GM12878 (cell line): ENCODE measurements at regions not wholly inside any gene's neighbourhood (a gene's known extent, or its start where the extent isn't known, plus 50 kb on each side); places are given as distances from the start of the nearest gene placed in this dataset.

ENCODE experiments used
- ATAC-seq: fragments of 200-7000 bp; cut with Tn5 transposase; 3 replicates; pipeline ENCODE4 v1.9.1; 2020; ENCODE audit warnings: mild to moderate bottlenecking, moderate library complexity
- BruUV-seq: library from RNA; stranded (reverse); fragments of 400-500 nt; replicated peaks from 2 replicates; lab custom pipeline; 2021; lab: Mats Ljungman, UMichigan
- CTCF ChIA-PET: fragments of 300-600 bp; sonication (Branson Sonifier 250); formaldehyde crosslinking; extraction: SDS; loops from one replicate; lab custom pipeline; 2021; ENCODE audit warnings: inconsistent platforms; lab: Yijun Ruan, JAX
- POLR2A ChIA-PET: fragments of 350-600 bp; formaldehyde crosslinking; extraction: SDS; loops from one replicate; lab custom pipeline; 2021; ENCODE audit warnings: inconsistent platforms; lab: Charles Lee
- RAD21 ChIA-PET: fragments of 300-600 bp; sonication (Branson Sonifier 250); formaldehyde crosslinking; loops from one replicate; lab custom pipeline; 2023; ENCODE audit warnings: antibody characterized with exemption; ENCODE audit not compliant: unreplicated experiment; lab: Charles Lee
- SMC1A ChIA-PET: fragments of 300-600 bp; sonication (Branson Sonifier 250); formaldehyde crosslinking; loops from one replicate; lab custom pipeline; 2023; ENCODE audit not compliant: unreplicated experiment, uncharacterized antibody; lab: Charles Lee
- DNase-seq: peaks from one replicate; pipeline ENCODE4 v3.0.0-alpha.2; 2011; ENCODE audit warnings: low read depth, low spot score
- FAIRE-seq: peaks from 3 replicates; lab custom pipeline; 2011; peaks lifted over from hg19 to GRCh38; lab: Jason Lieb, UNC
- H2AFZ ChIP-seq: 2 replicates; pipeline ENCODE4 v1.6.0; 2011; ENCODE audit warnings: low read depth, low read length, control low read depth; ENCODE audit not compliant: control insufficient read depth
- H3K27ac ChIP-seq: 2 replicates; pipeline ENCODE4 v1.5.1; 2011; ENCODE audit warnings: control low read depth; ENCODE audit not compliant: control insufficient read depth, insufficient read depth
- H3K27me3 ChIP-seq, 2 experiments: replicated peaks in 1 of 2; 2 replicates each; pipeline versions ENCODE4 v1.6.0 to v1.6.1; 2011; ENCODE audit warnings: low read length in 1 of 2; ENCODE audit not compliant: control insufficient read depth in 2 of 2, insufficient read depth in 2 of 2
- H3K36me3 ChIP-seq, 2 experiments: 2 replicates each; pipeline ENCODE4 v1.5.1; 2011; ENCODE audit warnings: low read length in 1 of 2; ENCODE audit not compliant: control insufficient read depth in 2 of 2, insufficient read depth in 2 of 2
- H3K4me1 ChIP-seq: 2 replicates; pipeline ENCODE4 v1.6.1; 2011; ENCODE audit warnings: mild to moderate bottlenecking, low read length, moderate library complexity, mixed read lengths; ENCODE audit not compliant: control insufficient read depth, insufficient read depth
- H3K4me2 ChIP-seq: 2 replicates; pipeline ENCODE4 v1.6.0; 2011; ENCODE audit warnings: control low read depth; ENCODE audit not compliant: control insufficient read depth, insufficient read depth
- H3K4me3 ChIP-seq: fragments of 200-600 bp; sonication (generic); 2 replicates; pipeline ENCODE4 v1.5.1; 2016
- H3K79me2 ChIP-seq: 2 replicates; pipeline ENCODE4 v1.6.0; 2011; ENCODE audit warnings: low read length; ENCODE audit not compliant: control insufficient read depth, insufficient read depth
- H3K9ac ChIP-seq: 2 replicates; pipeline ENCODE4 v1.8.0; 2011; ENCODE audit warnings: low read length, control low read depth, mixed read lengths; ENCODE audit not compliant: control insufficient read depth, insufficient read depth
- H3K9me3 ChIP-seq: replicated peaks from 3 replicates; pipeline ENCODE4 v1.5.1; 2011; ENCODE audit warnings: mild to moderate bottlenecking, low read length; ENCODE audit not compliant: control insufficient read depth, insufficient read depth
- H4K20me1 ChIP-seq: 2 replicates; pipeline ENCODE4 v1.6.0; 2011; ENCODE audit not compliant: control insufficient read depth, insufficient read depth
- BCL3 ChIP-seq: IDR thresholded peaks from 2 replicates; pipeline ENCODE4 v1.6.1; 2011; ENCODE audit warnings: borderline replicate concordance, low read depth, mild to moderate bottlenecking, moderate library complexity, low read length; ENCODE audit not compliant: insufficient read depth, poor library complexity, severe bottlenecking
- BMI1 ChIP-seq: fragments of 450-650 bp; IDR thresholded peaks from 2 replicates; pipeline ENCODE4 v1.6.1; 2016; ENCODE audit warnings: mild to moderate bottlenecking, moderate library complexity, borderline replicate concordance
- CHD1 ChIP-seq: IDR thresholded peaks from 2 replicates; pipeline ENCODE4 v1.6.1; 2012; ENCODE audit warnings: low read depth, low read length, improper control_type of control experiment
- CHD2 ChIP-seq: IDR thresholded peaks from 2 replicates; pipeline ENCODE4 v1.6.1; 2011; ENCODE audit warnings: low read depth, low read length, improper control_type of control experiment, borderline replicate concordance
- ESRRA ChIP-seq: IDR thresholded peaks from 2 replicates; pipeline ENCODE4 v1.6.1; 2012; ENCODE audit warnings: mild to moderate bottlenecking, low read length, improper control_type of control experiment
- FOXK2 ChIP-seq: fragments of 450-650 bp; IDR thresholded peaks from 2 replicates; pipeline ENCODE4 v1.6.1; 2017; ENCODE audit warnings: mild to moderate bottlenecking, moderate library complexity
- IRF5 ChIP-seq: fragments of 450-650 bp; IDR thresholded peaks from 2 replicates; pipeline ENCODE4 v1.6.1; 2017; ENCODE audit warnings: borderline replicate concordance
- MYB ChIP-seq: fragments of 150-350 bp; IDR thresholded peaks from 2 replicates; pipeline ENCODE4 v1.6.1; 2014; ENCODE audit warnings: mild to moderate bottlenecking, low read depth, low read length, borderline replicate concordance
- NR2F1 ChIP-seq: fragments of 450-650 bp; conservative IDR thresholded peaks from 2 replicates; pipeline ENCODE4 v1.6.1; 2017; ENCODE audit warnings: mild to moderate bottlenecking
- POU2F2 ChIP-seq: IDR thresholded peaks from 3 replicates; pipeline ENCODE4 v1.6.1; 2011; ENCODE audit warnings: low read depth, mild to moderate bottlenecking, low read length, borderline replicate concordance
- RB1 ChIP-seq: fragments of 450-650 bp; formaldehyde crosslinking; IDR thresholded peaks from 2 replicates; pipeline ENCODE4 v1.6.1; 2017; ENCODE audit warnings: mild to moderate bottlenecking, borderline replicate concordance
- SIN3A ChIP-seq: IDR thresholded peaks from 2 replicates; pipeline ENCODE4 v1.6.1; 2012; ENCODE audit warnings: low read depth, low read length, improper control_type of control experiment
- SREBF2 ChIP-seq: IDR thresholded peaks from 2 replicates; pipeline ENCODE4 v1.6.1; 2012; ENCODE audit warnings: mild to moderate bottlenecking, low read length
- TCF3 ChIP-seq: IDR thresholded peaks from 2 replicates; pipeline ENCODE4 v1.6.1; 2012; ENCODE audit warnings: low read depth, mild to moderate bottlenecking, low read length, borderline replicate concordance; ENCODE audit not compliant: insufficient read depth
- YY1 ChIP-seq: IDR thresholded peaks from 2 replicates; pipeline ENCODE4 v1.6.1; 2011; ENCODE audit warnings: low read depth, mild to moderate bottlenecking, low read length
- WGBS: methylation state at CpG from one replicate; pipeline ENCODE4 v1.1.6; 2016; ENCODE audit warnings: low lambda C conversion rate; ENCODE audit not compliant: insufficient replicate concordance, insufficient coverage; ENCODE audit errors: missing lambda C conversion rate; 5-methylcytosine and 5-hydroxymethylcytosine counted together
- in situ Hi-C: fragments of 300-500 bp; cut with MboI; formaldehyde crosslinking; loops from 9 replicates; pipeline ENCODE4 v1.14.3; 2018; ENCODE audit warnings: mixed read lengths
- intact Hi-C: fragments of 100-400 bp; cut with micrococcal nuclease; formaldehyde crosslinking; loops from one replicate; pipeline ENCODE4 v1.14.2; 2022; ENCODE audit not compliant: unreplicated experiment
- TF ChIP-seq, protein P1 (sequence below): IDR thresholded peaks from 2 replicates; pipeline ENCODE4 v1.6.1; 2012; ENCODE audit warnings: mild to moderate bottlenecking, low read depth, low read length

GRCh38 chr5:35554016-35554415 lies 63.6 kb upstream of the SPEF2 start (continued):
- TF ChIP-seq, protein P1, sequence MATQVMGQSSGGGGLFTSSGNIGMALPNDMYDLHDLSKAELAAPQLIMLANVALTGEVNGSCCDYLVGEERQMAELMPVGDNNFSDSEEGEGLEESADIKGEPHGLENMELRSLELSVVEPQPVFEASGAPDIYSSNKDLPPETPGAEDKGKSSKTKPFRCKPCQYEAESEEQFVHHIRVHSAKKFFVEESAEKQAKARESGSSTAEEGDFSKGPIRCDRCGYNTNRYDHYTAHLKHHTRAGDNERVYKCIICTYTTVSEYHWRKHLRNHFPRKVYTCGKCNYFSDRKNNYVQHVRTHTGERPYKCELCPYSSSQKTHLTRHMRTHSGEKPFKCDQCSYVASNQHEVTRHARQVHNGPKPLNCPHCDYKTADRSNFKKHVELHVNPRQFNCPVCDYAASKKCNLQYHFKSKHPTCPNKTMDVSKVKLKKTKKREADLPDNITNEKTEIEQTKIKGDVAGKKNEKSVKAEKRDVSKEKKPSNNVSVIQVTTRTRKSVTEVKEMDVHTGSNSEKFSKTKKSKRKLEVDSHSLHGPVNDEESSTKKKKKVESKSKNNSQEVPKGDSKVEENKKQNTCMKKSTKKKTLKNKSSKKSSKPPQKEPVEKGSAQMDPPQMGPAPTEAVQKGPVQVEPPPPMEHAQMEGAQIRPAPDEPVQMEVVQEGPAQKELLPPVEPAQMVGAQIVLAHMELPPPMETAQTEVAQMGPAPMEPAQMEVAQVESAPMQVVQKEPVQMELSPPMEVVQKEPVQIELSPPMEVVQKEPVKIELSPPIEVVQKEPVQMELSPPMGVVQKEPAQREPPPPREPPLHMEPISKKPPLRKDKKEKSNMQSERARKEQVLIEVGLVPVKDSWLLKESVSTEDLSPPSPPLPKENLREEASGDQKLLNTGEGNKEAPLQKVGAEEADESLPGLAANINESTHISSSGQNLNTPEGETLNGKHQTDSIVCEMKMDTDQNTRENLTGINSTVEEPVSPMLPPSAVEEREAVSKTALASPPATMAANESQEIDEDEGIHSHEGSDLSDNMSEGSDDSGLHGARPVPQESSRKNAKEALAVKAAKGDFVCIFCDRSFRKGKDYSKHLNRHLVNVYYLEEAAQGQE = no peak
- TF ChIP-seq NR2F1 = no peak
- no peak for TF ChIP-seq BCL3
- TF ChIP-seq CHD1 = no peak
- no peak for TF ChIP-seq MYB
- no peak for TF ChIP-seq CHD2
- no peak for TF ChIP-seq SIN3A
- no peak for TF ChIP-seq FOXK2
- TF ChIP-seq SREBF2 = no peak

DNA sequence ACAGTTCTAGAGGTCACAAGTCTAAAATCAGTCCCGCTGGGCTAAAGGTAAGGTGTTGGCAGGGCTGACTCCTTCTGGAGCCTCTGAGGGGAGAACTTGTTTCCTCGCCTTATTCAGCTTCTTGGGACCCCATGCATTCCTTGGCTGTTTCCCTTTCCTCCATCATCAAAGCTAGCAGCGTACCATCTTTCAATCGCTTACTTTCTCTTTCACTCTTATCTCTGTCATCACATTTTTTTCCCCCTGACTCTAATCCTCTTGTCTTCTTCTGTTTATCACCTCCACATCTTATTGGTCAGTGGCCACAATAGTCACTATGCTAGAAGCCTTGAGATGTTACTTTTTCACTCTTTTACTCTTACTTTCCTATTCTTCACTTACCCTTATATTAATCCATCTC lies 72.5 kb upstream of the SPEF2 start:
- Histone ChIP-seq H3K79me2 (no peaks in the 10 kb centered on the region), H3K9ac (no peak overlapping the region), H3K27me3 (no peaks in the 10 kb centered on the region), H3K9me3 (no peaks in the 10 kb centered on the region), H3K4me2 (no peak overlapping the region), H3K36me3 (no peaks in the 10 kb centered on the region), H3K27ac (no peak overlapping the region), H2AFZ (no peak overlapping the region), H4K20me1 (no peaks in the 10 kb centered on the region), H3K4me1 (no peaks in the 10 kb centered on the region), H3K4me3 (no peak overlapping the region)
- in situ Hi-C loops = no loop called here
- RAD21 ChIA-PET = no interaction called here
- SMC1A ChIA-PET = no interaction called here
- no peak for FAIRE-seq
- no peak for ATAC-seq
- intact Hi-C loops = no loop called here
- WGBS = 38% methylated on average over 4 of the region's 4 CpGs
- POLR2A ChIA-PET = no interaction called here
- no peak for DNase-seq
- no TSS peak for BruUV-seq
- CTCF ChIA-PET = interaction anchor here (1.3 kb wide), 1 partner anchor 13 kb away, joined by 3 read pairs; no protein-coding TSS in a partner anchor
- TF ChIP-seq TCF3 (no peak), IRF5 (no peak), ESRRA (no peak), POU2F2 (no peak), RB1 (no peak), BMI1 (no peak), YY1 (no peak)
